Tibial artery (tissue), 4 donors: ENCODE measurements at regions not wholly inside any gene's neighbourhood (a gene's known extent, or its start where the extent isn't known, plus 50 kb on each side); places are given as distances from the start of the nearest gene placed in this dataset.

Source experiments
- DNase-seq, 2 donors: peaks; one replicate each; pipeline ENCODE4 v3.0.0-alpha.2; 2019
- H3K27ac ChIP-seq, 2 donors: fragments of 200-600 bp; sonication (generic) in 1 of 2; 1 replicate in 1 of 2; 2 replicates in 1 of 2; pipeline ENCODE4 v1.5.1; 2018 to 2019; ENCODE audit warnings: mild to moderate bottlenecking in 1 of 2
- H3K27me3 ChIP-seq, 2 donors: fragments of 200-600 bp; sonication (generic) in 1 of 2; one replicate each; pipeline versions ENCODE4 v1.5.1 to v1.6.0; 2016 to 2019
- H3K36me3 ChIP-seq, 3 donors: fragments of 200-600 bp; sonication (generic) in 2 of 3; one replicate each; pipeline ENCODE4 v1.5.1; 2016 to 2019; ENCODE audit warnings: mild to moderate bottlenecking in 2 of 3
- H3K4me1 ChIP-seq, 4 donors: fragments of 200-600 bp; sonication (generic) in 2 of 4; 1 replicate in 3 of 4; 2 replicates in 1 of 4; pipeline ENCODE4 v1.5.1; 2016 to 2019
- H3K4me3 ChIP-seq, 2 donors: fragments of 200-600 bp; sonication (generic) in 1 of 2; 1 replicate in 1 of 2; 2 replicates in 1 of 2; pipeline ENCODE4 v1.5.1; 2018 to 2019; ENCODE audit warnings: mild to moderate bottlenecking in 2 of 2
- H3K9me3 ChIP-seq, 3 donors: fragments of 200-600 bp; sonication (generic) in 1 of 3; one replicate each; pipeline ENCODE4 v1.5.1; 2016 to 2019
- intact Hi-C: fragments of 100-400 bp; cut with DNase I; formaldehyde crosslinking; loops from one replicate; pipeline ENCODE4 v1.15.0; 2023; ENCODE audit warnings: low total_unique reads
- TF ChIP-seq, protein P1 (sequence below), 2 experiments: fragments of 200-600 bp in 1 of 2; fragments of 450-650 bp in 1 of 2; IDR thresholded peaks; one replicate each; pipeline ENCODE4 v1.5.1; 2017 to 2019; ENCODE audit warnings: antibody characterized with exemption in 2 of 2, mild to moderate bottlenecking in 1 of 2, moderate library complexity in 1 of 2

GRCh38 chrX:42151808-42152207 lies 228.5 kb upstream of the CASK start:
- DNase-seq = no peak
- H3K36me3 ChIP-seq = no peaks in the 10 kb centered on the region
- intact Hi-C loops = no loop called here
- no peak overlapping the region for H3K4me3 ChIP-seq
- no peaks in the 10 kb centered on the region for H3K9me3 ChIP-seq
- no peaks in the 10 kb centered on the region for H3K4me1 ChIP-seq
- TF ChIP-seq, protein P1, sequence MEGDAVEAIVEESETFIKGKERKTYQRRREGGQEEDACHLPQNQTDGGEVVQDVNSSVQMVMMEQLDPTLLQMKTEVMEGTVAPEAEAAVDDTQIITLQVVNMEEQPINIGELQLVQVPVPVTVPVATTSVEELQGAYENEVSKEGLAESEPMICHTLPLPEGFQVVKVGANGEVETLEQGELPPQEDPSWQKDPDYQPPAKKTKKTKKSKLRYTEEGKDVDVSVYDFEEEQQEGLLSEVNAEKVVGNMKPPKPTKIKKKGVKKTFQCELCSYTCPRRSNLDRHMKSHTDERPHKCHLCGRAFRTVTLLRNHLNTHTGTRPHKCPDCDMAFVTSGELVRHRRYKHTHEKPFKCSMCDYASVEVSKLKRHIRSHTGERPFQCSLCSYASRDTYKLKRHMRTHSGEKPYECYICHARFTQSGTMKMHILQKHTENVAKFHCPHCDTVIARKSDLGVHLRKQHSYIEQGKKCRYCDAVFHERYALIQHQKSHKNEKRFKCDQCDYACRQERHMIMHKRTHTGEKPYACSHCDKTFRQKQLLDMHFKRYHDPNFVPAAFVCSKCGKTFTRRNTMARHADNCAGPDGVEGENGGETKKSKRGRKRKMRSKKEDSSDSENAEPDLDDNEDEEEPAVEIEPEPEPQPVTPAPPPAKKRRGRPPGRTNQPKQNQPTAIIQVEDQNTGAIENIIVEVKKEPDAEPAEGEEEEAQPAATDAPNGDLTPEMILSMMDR (IDR thresholded peaks at IDR 0.05) = no peak
- no peaks in the 10 kb centered on the region for H3K27me3 ChIP-seq
- H3K27ac ChIP-seq = no peak overlapping the region

DNA sequence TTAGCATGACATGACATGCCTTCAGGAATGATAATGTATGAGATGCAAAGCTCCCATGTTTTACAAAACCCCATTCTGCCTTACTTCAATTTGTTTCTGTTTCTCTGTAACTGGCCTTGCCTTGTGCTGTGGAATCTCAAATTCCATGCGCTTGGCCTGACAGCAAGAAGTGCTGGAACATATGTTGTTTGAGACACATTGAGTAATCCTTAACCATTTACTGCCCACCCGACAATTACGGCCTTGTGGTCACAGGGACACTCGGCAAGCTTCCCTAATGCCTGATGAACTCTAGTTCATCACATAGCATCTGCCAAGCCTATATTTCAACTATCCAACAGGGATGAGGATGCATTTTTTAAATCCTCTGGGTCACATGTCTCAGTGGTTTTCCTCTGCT lies 226.4 kb upstream of the CASK start:
- no peak for DNase-seq
- H3K27ac ChIP-seq = no peak overlapping the region
- H3K4me3 ChIP-seq = no peak overlapping the region
- H3K4me1 ChIP-seq = no peaks in the 10 kb centered on the region
- H3K36me3 ChIP-seq = no peaks in the 10 kb centered on the region
- intact Hi-C loops = no loop called here
- no peaks in the 10 kb centered on the region for H3K27me3 ChIP-seq
- H3K9me3 ChIP-seq = no peaks in the 10 kb centered on the region
- TF ChIP-seq, protein P1 (IDR thresholded peaks at IDR 0.05) = no peak

DNA sequence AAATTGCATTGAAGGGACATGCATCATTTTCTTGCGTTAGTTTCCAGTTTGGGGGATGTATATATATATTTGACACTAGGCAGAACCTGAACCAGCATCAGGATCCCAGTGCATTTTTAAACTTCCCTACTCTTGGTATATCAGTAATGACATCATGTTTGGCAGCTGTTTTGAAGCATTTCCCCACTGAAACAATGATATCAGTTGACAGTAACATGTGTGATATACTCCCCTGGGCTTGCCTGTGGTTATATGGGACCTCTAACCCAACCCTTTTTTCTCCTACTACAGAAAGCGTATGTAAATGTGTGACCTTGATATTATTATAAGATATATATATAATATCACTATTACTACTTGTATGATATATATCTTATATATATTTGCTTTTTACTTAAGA lies 225.9 kb upstream of the CASK start:
- Histone ChIP-seq H3K4me1 (no peaks in the 10 kb centered on the region), H3K27ac (no peak overlapping the region), H3K36me3 (no peaks in the 10 kb centered on the region), H3K9me3 (no peaks in the 10 kb centered on the region), H3K27me3 (no peaks in the 10 kb centered on the region), H3K4me3 (no peak overlapping the region)
- no peak for DNase-seq
- TF ChIP-seq, protein P1 (IDR thresholded peaks at IDR 0.05) = no peak
- intact Hi-C loops = no loop called here

DNA sequence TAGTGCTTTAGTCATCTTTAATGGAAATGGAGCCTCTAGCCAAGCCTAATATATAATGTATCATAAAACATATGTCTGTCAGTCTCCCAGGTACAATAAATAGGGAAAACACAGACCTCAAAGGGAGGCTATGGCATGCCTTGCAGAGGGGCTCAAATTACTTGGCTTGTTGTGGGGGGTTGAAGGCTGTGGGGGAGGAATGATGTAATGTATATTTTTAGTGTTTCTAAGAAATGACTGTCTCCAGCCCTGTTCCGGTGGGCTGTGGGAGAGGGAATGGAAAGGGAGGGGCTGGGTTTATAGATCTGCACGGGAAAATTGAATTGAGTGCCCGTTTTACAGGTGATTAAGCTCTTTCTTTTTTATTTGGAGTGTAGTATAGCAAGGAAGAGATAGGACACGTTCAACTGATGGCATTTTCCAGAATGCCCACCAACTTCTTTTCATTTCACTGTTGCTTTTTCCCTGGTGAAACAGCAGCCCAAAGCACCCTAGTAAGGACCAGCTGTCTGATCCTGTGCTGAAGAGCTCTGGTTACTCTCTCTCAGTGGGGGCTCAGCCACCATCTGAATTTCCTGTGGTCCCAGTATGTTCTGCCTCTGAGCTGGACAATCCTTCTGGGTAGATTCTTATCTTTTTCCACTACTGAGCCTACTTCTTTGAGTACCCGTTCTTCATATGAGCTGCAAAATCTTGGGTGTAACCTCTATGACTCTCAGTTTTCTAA lies 220.7 kb upstream of the CASK start:
- TF ChIP-seq, protein P1 (IDR thresholded peaks at IDR 0.05) = no peak
- H3K36me3 ChIP-seq = no peaks in the 10 kb centered on the region
- no peak overlapping the region for H3K27ac ChIP-seq
- DNase-seq = no peak
- H3K9me3 ChIP-seq = peaks cover 0 to 11% (median 3%) of the 10 kb centered on the region in 3 donors
- intact Hi-C loops = no loop called here
- no peak overlapping the region for H3K4me3 ChIP-seq
- H3K27me3 ChIP-seq = no peaks in the 10 kb centered on the region
- H3K4me1 ChIP-seq = no peaks in the 10 kb centered on the region

DNA sequence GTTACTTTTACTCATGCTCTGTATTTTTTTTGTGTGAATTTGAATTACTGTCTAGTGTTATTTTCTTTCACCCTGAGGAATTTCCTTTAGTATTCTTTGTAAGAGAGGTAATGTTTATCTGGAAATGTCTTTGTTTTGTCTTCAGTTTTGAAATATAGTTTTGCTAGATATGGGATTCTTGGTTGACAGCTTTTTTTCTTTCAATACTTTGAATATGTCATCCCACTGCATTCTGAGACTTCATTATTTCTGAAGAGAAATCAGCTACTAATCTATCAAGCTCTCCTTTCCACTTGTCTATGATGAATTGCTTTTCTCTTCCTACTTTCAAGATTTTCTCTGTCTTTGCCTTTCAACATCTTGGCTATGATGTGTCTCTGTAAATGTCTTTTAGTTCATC lies 217.0 kb upstream of the CASK start:
- no peaks in the 10 kb centered on the region for H3K4me1 ChIP-seq
- TF ChIP-seq, protein P1 (IDR thresholded peaks at IDR 0.05) = no peak
- no peaks in the 10 kb centered on the region for H3K36me3 ChIP-seq
- H3K4me3 ChIP-seq = no peak overlapping the region
- H3K27me3 ChIP-seq = no peaks in the 10 kb centered on the region
- intact Hi-C loops = no loop called here
- no peak for DNase-seq
- H3K9me3 ChIP-seq = peaks cover 0 to 20% (median 10%) of the 10 kb centered on the region in 3 donors
- H3K27ac ChIP-seq = no peak overlapping the region
